OCI-LY1 (cell line): ENCODE measurements at regions not wholly inside any gene's neighbourhood (a gene's known extent, or its start where the extent isn't known, plus 50 kb on each side); places are given as distances from the start of the nearest gene placed in this dataset.

Source experiments
- EZH2 ChIP-seq: fragments of 200-600 bp; sonication (generic), shearing (Covaris generic); IDR thresholded peaks from 2 replicates; pipeline ENCODE4 v1.8.0; 2017; ENCODE audit warnings: borderline replicate concordance, mixed run types, mild to moderate bottlenecking, antibody characterized with exemption, low read length, moderate library complexity, mixed read lengths
- TF ChIP-seq, protein P1 (sequence below): fragments of 200-600 bp; sonication (generic), shearing (Covaris generic); IDR thresholded peaks from 2 replicates; pipeline ENCODE4 v1.5.1; 2017; ENCODE audit warnings: mild to moderate bottlenecking, antibody characterized with exemption, low read length, moderate library complexity, mixed read lengths

DNA sequence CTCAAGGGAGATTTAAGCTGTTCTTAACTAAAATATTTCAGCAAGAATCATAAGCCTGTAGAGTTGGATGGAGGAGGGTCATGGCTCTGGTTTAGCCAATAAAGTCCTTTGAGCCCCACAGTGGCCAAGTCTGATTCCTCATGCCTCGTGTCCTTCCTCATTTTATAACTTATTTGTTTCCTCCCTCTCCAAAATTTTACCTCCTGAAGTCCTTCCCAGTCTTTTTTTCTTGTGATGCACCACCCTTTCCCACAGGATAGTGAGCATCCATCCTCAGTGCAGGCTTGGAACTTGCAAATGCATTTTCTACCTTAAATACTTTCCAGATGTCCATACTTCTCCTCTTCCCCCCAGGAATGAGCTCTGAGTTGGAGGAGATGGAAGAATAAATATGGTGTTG lies 162.7 kb upstream of the AGTR1 start:
- no peak for TF ChIP-seq EZH2
- TF ChIP-seq, protein P1, sequence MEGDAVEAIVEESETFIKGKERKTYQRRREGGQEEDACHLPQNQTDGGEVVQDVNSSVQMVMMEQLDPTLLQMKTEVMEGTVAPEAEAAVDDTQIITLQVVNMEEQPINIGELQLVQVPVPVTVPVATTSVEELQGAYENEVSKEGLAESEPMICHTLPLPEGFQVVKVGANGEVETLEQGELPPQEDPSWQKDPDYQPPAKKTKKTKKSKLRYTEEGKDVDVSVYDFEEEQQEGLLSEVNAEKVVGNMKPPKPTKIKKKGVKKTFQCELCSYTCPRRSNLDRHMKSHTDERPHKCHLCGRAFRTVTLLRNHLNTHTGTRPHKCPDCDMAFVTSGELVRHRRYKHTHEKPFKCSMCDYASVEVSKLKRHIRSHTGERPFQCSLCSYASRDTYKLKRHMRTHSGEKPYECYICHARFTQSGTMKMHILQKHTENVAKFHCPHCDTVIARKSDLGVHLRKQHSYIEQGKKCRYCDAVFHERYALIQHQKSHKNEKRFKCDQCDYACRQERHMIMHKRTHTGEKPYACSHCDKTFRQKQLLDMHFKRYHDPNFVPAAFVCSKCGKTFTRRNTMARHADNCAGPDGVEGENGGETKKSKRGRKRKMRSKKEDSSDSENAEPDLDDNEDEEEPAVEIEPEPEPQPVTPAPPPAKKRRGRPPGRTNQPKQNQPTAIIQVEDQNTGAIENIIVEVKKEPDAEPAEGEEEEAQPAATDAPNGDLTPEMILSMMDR: no peak
